ENCODE measurements at regions not wholly inside any gene's neighbourhood (a gene's known extent, or its start where the extent isn't known, plus 50 kb on each side); places are given as distances from the start of the nearest gene placed in this dataset.

- intact Hi-C loops (cut with micrococcal nuclease): no loop called here
- H3K27me3 Mint-ChIP-seq: peaks cover 5 to 6% of the 10 kb centered on the region in 2 donors
- no peak for DNase-seq
- H3K36me3 Mint-ChIP-seq: no peaks in the 10 kb centered on the region
- H3K36me3 ChIP-seq (ENCODE audit: insufficient read depth, low read length): no peaks in the 10 kb centered on the region
- H3K27ac ChIP-seq (ENCODE audit: low read depth, low read length): no peak overlapping the region
- POLR2A ChIA-PET (ENCODE audit: partially characterized antibody): no interaction called here
- H3K27ac Mint-ChIP-seq: no peak overlapping the region
- H3K9me3 ChIP-seq (ENCODE audit: control insufficient read depth in 1 of 2, low read length in 2 of 2): no peaks in the 10 kb centered on the region
- H3K4me1 ChIP-seq (ENCODE audit: insufficient read depth, low read length): no peaks in the 10 kb centered on the region
- H3K4me3 ChIP-seq (ENCODE audit: low read length in 2 of 2): no peak overlapping the region
- no peak overlapping the region for H3K4me3 Mint-ChIP-seq
- CTCF ChIA-PET (ENCODE audit: partially characterized antibody): interaction anchor here (0.8 kb wide), 1 partner anchor 16 kb away, joined by 3 read pairs; no protein-coding TSS in a partner anchor
- no peaks in the 10 kb centered on the region for H3K27me3 ChIP-seq (ENCODE audit: insufficient read depth, low read length)
- H3K4me1 Mint-ChIP-seq: no peaks in the 10 kb centered on the region
- no peaks in the 10 kb centered on the region for H3K9me3 Mint-ChIP-seq
Observed at GRCh38 chr1:184208622-184209021, 157.1 kb downstream of the TSEN15 start.

DNA sequence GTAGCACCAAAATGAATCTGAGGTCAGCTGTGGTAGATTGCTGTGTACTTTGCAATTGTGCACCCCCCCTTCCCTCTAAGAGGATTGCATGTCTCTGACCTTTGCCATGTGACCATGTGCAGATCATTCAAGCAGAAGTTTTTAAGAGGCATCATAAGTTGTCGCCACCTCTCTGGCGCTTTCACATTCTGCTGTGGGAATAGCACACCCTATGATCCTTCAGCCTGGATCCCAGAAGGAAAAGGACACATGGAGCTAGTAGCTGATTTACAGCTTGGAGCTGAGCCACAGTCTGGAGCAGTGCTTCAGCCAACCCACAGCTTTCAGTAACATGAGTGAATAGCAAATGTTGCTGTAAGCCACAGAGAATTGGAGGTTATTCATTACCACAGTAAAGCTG is 158.5 kb downstream of the TSEN15 start:
- Histone ChIP-seq H3K27ac (ENCODE audit: low read depth, low read length) (no peak overlapping the region), H3K4me1 (ENCODE audit: insufficient read depth, low read length) (no peaks in the 10 kb centered on the region), H3K4me3 (ENCODE audit: low read length in 2 of 2) (no peak overlapping the region), H3K27me3 (ENCODE audit: insufficient read depth, low read length) (no peaks in the 10 kb centered on the region), H3K36me3 (ENCODE audit: insufficient read depth, low read length) (no peaks in the 10 kb centered on the region), H3K9me3 (ENCODE audit: control insufficient read depth in 1 of 2, low read length in 2 of 2) (no peaks in the 10 kb centered on the region)
- DNase-seq: no peak
- Mint-ChIP-seq H3K9me3 (no peaks in the 10 kb centered on the region), H3K27ac (no peak overlapping the region), H3K27me3 (peaks cover 3 to 5% of the 10 kb centered on the region in 2 donors), H3K36me3 (no peaks in the 10 kb centered on the region), H3K4me1 (no peaks in the 10 kb centered on the region), H3K4me3 (no peak overlapping the region)
- ChIA-PET CTCF (ENCODE audit: partially characterized antibody) (no interaction called here), POLR2A (ENCODE audit: partially characterized antibody) (no interaction called here)
- intact Hi-C loops (cut with micrococcal nuclease): no loop called here

DNA sequence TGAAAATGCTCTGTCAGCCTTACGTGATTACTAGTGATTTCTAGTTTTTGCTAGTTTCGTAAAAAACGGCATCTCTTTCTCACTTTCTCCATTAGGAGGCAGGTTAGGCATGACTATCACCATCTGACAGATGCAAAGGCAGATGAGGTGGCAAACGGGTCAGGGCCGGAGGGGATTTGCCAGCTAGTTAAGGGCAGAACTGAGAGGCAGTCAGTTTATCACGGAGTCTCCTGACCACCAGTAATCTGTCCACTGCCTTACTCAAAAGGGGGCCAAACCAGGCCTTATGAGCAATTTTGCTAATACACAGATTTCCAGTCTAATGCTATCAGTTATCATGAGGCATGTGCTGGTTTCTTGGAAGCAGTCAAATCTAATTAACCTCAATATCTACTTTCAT is 159.3 kb downstream of the TSEN15 start:
- no peaks in the 10 kb centered on the region for H3K36me3 ChIP-seq (ENCODE audit: insufficient read depth, low read length)
- Mint-ChIP-seq H3K9me3 (no peaks in the 10 kb centered on the region), H3K27me3 (peaks cover 4 to 8% of the 10 kb centered on the region in 2 donors), H3K4me1 (no peaks in the 10 kb centered on the region), H3K4me3 (no peak overlapping the region), H3K36me3 (no peaks in the 10 kb centered on the region), H3K27ac (no peak overlapping the region)
- ChIA-PET POLR2A (ENCODE audit: partially characterized antibody) (no interaction called here), CTCF (ENCODE audit: partially characterized antibody) (interaction anchor here (3.2 kb wide), 1 partner anchor 11 kb away, joined by 14 read pairs; no protein-coding TSS in a partner anchor)
- intact Hi-C loops (cut with micrococcal nuclease): no loop called here
- no peak for DNase-seq
- H3K27me3 ChIP-seq (ENCODE audit: insufficient read depth, low read length): no peaks in the 10 kb centered on the region
- no peaks in the 10 kb centered on the region for H3K9me3 ChIP-seq (ENCODE audit: control insufficient read depth in 1 of 2, low read length in 2 of 2)
- H3K27ac ChIP-seq (ENCODE audit: low read depth, low read length): no peak overlapping the region
- H3K4me3 ChIP-seq (ENCODE audit: low read length in 2 of 2): no peak overlapping the region
- no peaks in the 10 kb centered on the region for H3K4me1 ChIP-seq (ENCODE audit: insufficient read depth, low read length)

DNA sequence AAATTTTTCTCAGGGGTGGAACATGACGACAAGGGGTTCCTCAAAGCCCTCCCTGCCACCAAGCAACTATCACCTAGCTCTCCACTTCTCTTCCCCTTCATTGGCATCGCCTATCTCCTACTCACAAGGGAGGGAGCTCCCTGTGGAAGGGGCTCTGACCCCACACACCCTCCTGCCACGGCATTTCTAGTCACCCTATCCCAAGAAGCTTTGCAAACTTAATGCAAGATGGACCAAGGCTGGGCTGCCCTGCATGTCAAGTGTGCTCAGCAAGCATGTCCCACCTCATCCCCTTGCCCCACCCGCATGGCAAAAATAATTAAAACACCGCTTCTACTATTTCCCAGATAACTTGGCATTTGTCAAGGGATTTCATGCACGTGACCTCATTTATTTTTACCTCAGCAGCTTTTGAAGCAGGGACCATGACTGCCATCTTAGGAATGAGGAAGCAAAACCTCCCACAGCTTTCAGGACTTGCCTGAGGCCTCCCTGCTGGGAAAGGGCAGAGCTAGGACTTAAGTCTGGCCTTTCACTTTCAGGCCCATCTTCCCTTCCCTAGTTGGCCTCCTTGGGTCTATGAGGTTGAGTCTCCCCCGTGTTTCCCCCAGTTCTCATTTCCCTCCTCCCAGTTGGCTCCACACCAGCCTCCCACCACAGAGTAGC is 161.3 kb downstream of the TSEN15 start:
- Mint-ChIP-seq H3K4me1 (no peaks in the 10 kb centered on the region), H3K27me3 (peaks cover 0 to 8% of the 10 kb centered on the region in 2 donors), H3K27ac (no peak overlapping the region), H3K9me3 (no peaks in the 10 kb centered on the region), H3K4me3 (no peak overlapping the region), H3K36me3 (no peaks in the 10 kb centered on the region)
- Histone ChIP-seq H3K36me3 (ENCODE audit: insufficient read depth, low read length) (no peaks in the 10 kb centered on the region), H3K27me3 (ENCODE audit: insufficient read depth, low read length) (no peaks in the 10 kb centered on the region), H3K27ac (ENCODE audit: low read depth, low read length) (no peak overlapping the region), H3K9me3 (ENCODE audit: control insufficient read depth in 1 of 2, low read length in 2 of 2) (no peaks in the 10 kb centered on the region), H3K4me1 (ENCODE audit: insufficient read depth, low read length) (no peaks in the 10 kb centered on the region), H3K4me3 (ENCODE audit: low read length in 2 of 2) (no peak overlapping the region)
- no peak for DNase-seq
- intact Hi-C loops (cut with micrococcal nuclease): no loop called here
- POLR2A ChIA-PET (ENCODE audit: partially characterized antibody): interaction anchor here (0.8 kb wide), 1 partner anchor 12 kb away, joined by 3 read pairs; no protein-coding TSS in a partner anchor
- CTCF ChIA-PET (ENCODE audit: partially characterized antibody): interaction anchor here (3.2 kb wide), 1 partner anchor 9 kb away, joined by 14 read pairs; no protein-coding TSS in a partner anchor

DNA sequence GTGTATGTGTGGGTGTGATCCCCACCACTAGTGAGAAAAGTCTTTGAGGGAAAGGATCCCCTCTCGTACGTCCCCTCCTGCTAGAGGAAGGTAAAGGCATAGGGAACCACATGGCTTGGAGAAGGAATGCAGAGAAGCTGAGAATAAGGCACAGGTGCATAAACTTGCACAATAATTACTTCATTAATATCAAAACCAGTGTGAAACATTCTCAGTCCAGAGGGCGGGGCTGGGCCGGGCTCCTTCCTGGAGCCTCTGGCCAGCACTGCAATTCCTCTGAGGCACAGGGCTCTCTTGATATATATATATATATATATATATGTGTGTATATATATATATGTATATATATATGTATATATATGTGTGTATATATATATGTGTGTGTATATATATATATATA is 162.6 kb downstream of the TSEN15 start:
- Histone ChIP-seq H3K36me3 (ENCODE audit: insufficient read depth, low read length) (no peaks in the 10 kb centered on the region), H3K27ac (ENCODE audit: low read depth, low read length) (no peak overlapping the region), H3K9me3 (ENCODE audit: control insufficient read depth in 1 of 2, low read length in 2 of 2) (no peaks in the 10 kb centered on the region), H3K27me3 (ENCODE audit: insufficient read depth, low read length) (no peaks in the 10 kb centered on the region), H3K4me1 (ENCODE audit: insufficient read depth, low read length) (no peaks in the 10 kb centered on the region), H3K4me3 (ENCODE audit: low read length in 2 of 2) (no peak overlapping the region)
- H3K36me3 Mint-ChIP-seq: no peaks in the 10 kb centered on the region
- CTCF ChIA-PET (ENCODE audit: partially characterized antibody): interaction anchor here (3.2 kb wide), 1 partner anchor 8 kb away, joined by 14 read pairs; no protein-coding TSS in a partner anchor
- peaks cover 0 to 8% of the 10 kb centered on the region in 2 donors for H3K27me3 Mint-ChIP-seq
- POLR2A ChIA-PET (ENCODE audit: partially characterized antibody): no interaction called here
- DNase-seq: no peak
- no peak overlapping the region for H3K27ac Mint-ChIP-seq
- no peak overlapping the region for H3K4me3 Mint-ChIP-seq
- no peaks in the 10 kb centered on the region for H3K9me3 Mint-ChIP-seq
- intact Hi-C loops (cut with micrococcal nuclease): no loop called here
- no peaks in the 10 kb centered on the region for H3K4me1 Mint-ChIP-seq

DNA sequence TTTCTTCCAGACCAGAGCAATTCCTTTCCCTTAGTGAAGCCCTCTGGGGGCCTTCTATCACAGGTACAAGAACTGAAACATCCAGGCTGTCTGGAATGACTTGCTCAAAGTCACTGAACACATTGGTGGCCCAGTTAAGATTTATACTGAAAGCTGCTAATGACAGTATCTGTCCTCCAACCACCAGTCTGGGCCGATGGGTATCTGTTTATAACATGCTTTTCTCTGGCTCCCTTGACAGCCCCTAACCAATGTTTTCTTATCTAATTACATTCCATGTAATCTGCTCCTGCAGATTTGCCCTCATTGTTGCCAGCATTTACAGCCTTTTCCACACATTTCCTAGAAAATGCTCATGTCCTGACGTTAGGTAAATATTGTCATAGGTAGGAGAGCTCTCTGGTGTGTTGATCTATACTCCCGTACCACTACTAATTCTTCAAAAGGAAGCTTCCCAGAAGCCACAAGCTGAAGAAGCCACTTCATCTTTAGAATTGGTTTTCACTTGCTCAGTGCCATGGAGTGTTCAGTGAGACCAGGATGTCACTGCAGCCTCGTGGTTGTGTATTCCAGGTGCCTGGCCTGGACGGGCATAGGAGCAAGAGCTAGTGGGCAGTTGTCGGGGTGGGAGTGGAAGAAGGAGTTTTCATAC is 163.9 kb downstream of the TSEN15 start:
- H3K27ac ChIP-seq (ENCODE audit: low read depth, low read length): no peak overlapping the region
- Mint-ChIP-seq H3K27me3 (peaks cover 0 to 6% of the 10 kb centered on the region in 2 donors), H3K4me1 (no peaks in the 10 kb centered on the region), H3K36me3 (no peaks in the 10 kb centered on the region), H3K9me3 (no peaks in the 10 kb centered on the region), H3K27ac (no peak overlapping the region), H3K4me3 (no peak overlapping the region)
- H3K9me3 ChIP-seq (ENCODE audit: control insufficient read depth in 1 of 2, low read length in 2 of 2): no peaks in the 10 kb centered on the region
- CTCF ChIA-PET (ENCODE audit: partially characterized antibody): interaction anchor here (1.3 to 1.7 kb wide), 2 partner anchors 9 to 560 kb away, joined by 3 to 7 read pairs; no protein-coding TSS in a partner anchor
- POLR2A ChIA-PET (ENCODE audit: partially characterized antibody): no interaction called here
- H3K27me3 ChIP-seq (ENCODE audit: insufficient read depth, low read length): no peaks in the 10 kb centered on the region
- intact Hi-C loops (cut with micrococcal nuclease): no loop called here
- no peaks in the 10 kb centered on the region for H3K4me1 ChIP-seq (ENCODE audit: insufficient read depth, low read length)
- H3K36me3 ChIP-seq (ENCODE audit: insufficient read depth, low read length): no peaks in the 10 kb centered on the region
- H3K4me3 ChIP-seq (ENCODE audit: low read length in 2 of 2): no peak overlapping the region
- DNase-seq: no peak

DNA sequence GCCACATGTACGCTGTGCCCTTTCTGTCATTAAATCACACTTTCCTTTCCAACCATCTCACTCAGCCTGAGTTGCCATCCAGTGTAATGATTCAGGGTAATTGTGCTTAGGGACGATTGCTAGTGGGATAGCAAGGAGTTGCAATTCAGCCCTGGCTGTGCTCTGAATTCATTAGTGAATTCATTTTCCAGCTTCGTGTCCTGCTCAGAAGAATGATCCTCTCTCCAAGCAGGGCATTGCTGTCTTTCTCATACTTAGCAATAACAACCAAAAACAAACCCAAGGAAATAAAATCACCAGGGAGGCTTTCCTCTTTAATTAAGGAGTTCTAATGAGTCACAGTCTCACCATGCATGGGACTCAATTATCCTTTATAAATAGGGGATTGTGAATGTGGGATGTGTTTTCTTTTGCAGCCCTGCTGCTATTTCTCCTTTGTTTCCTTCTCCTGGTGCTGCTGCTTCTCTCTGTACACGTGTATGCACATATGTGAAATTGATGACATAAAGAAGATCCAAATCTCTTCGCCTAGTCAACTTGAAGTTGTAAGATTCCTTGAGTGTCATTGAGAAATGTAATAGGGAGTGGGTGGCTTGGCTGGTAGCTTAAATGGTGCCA is 167.0 kb downstream of the TSEN15 start:
- CTCF ChIA-PET (ENCODE audit: partially characterized antibody): no interaction called here

More for the DNA sequence above, 167.0 kb downstream of the TSEN15 start:
- Histone ChIP-seq H3K4me1 (ENCODE audit: insufficient read depth, low read length) (no peaks in the 10 kb centered on the region), H3K27me3 (ENCODE audit: insufficient read depth, low read length) (no peaks in the 10 kb centered on the region), H3K27ac (ENCODE audit: low read depth, low read length) (no peak overlapping the region), H3K9me3 (ENCODE audit: control insufficient read depth in 1 of 2, low read length in 2 of 2) (no peaks in the 10 kb centered on the region), H3K36me3 (ENCODE audit: insufficient read depth, low read length) (no peaks in the 10 kb centered on the region), H3K4me3 (ENCODE audit: low read length in 2 of 2) (no peak overlapping the region)
- no peak overlapping the region for H3K4me3 Mint-ChIP-seq
- H3K9me3 Mint-ChIP-seq: peaks cover 0 to under 1% (median 0%) of the 10 kb centered on the region in 8 donors
- no peaks in the 10 kb centered on the region for H3K36me3 Mint-ChIP-seq
- DNase-seq: no peak
- POLR2A ChIA-PET (ENCODE audit: partially characterized antibody): no interaction called here
- H3K4me1 Mint-ChIP-seq: no peaks in the 10 kb centered on the region
- intact Hi-C loops (cut with micrococcal nuclease): no loop called here
- no peak overlapping the region for H3K27ac Mint-ChIP-seq
- H3K27me3 Mint-ChIP-seq: peaks cover 0 to 5% of the 10 kb centered on the region in 2 donors
